BJ (cell line): ENCODE measurements at regions not wholly inside any gene's neighbourhood (a gene's known extent, or its start where the extent isn't known, plus 50 kb on each side); places are given as distances from the start of the nearest gene placed in this dataset.

Experiments
- CTCF ChIA-PET: fragments of 350-600 bp; formaldehyde crosslinking; extraction: SDS; loops from one replicate; lab custom pipeline; 2021; ENCODE audit warnings: antibody characterized with exemption, inconsistent platforms; lab: Yijun Ruan, JAX
- POLR2A ChIA-PET: fragments of 300-600 bp; sonication (Branson Sonifier 250); formaldehyde crosslinking; extraction: SDS; loops from one replicate; lab custom pipeline; 2021; ENCODE audit warnings: antibody characterized with exemption; lab: Charles Lee
- DNase-seq: peaks from one replicate; pipeline ENCODE4 v3.0.0-alpha.2; 2011; ENCODE audit warnings: low read depth
- H3K27me3 ChIP-seq: 2 replicates; pipeline ENCODE4 v1.6.0; 2011; ENCODE audit warnings: low read length; ENCODE audit not compliant: control insufficient read depth, insufficient read depth
- H3K36me3 ChIP-seq: 2 replicates; pipeline ENCODE4 v1.5.1; 2011; ENCODE audit warnings: low read length; ENCODE audit not compliant: control insufficient read depth, insufficient read depth
- H3K4me3 ChIP-seq: 2 replicates; pipeline ENCODE4 v1.5.1; 2011; ENCODE audit warnings: low read depth, mild to moderate bottlenecking, control low read depth, low read length
- CTCF ChIP-seq: IDR thresholded peaks from 2 replicates; pipeline ENCODE4 v1.5.1; 2011; ENCODE audit warnings: low read depth, mild to moderate bottlenecking, control low read depth, inconsistent platforms, low read length, moderate library complexity; ENCODE audit not compliant: insufficient read depth

GRCh38 chr12:28601570-28602058 lies 411.4 kb downstream of the CCDC91 start:
- CTCF ChIA-PET: interaction anchor here (1.5 to 1.7 kb wide), 2 partner anchors 13 to 412 kb away, joined by 3 to 4 read pairs; no protein-coding TSS in a partner anchor
- POLR2A ChIA-PET: no interaction called here
- H3K27me3 ChIP-seq: no peaks in the 10 kb centered on the region
- no peak overlapping the region for H3K4me3 ChIP-seq
- no peaks in the 10 kb centered on the region for H3K36me3 ChIP-seq
- TF ChIP-seq CTCF: no peak
- DNase-seq: no peak

GRCh38 chr12:28602786-28603185 lies 412.5 kb downstream of the CCDC91 start:
- H3K27me3 ChIP-seq: no peaks in the 10 kb centered on the region
- CTCF ChIA-PET: no interaction called here
- H3K4me3 ChIP-seq: no peak overlapping the region
- no peak for TF ChIP-seq CTCF
- POLR2A ChIA-PET: no interaction called here
- H3K36me3 ChIP-seq: no peaks in the 10 kb centered on the region
- DNase-seq: no peak

DNA sequence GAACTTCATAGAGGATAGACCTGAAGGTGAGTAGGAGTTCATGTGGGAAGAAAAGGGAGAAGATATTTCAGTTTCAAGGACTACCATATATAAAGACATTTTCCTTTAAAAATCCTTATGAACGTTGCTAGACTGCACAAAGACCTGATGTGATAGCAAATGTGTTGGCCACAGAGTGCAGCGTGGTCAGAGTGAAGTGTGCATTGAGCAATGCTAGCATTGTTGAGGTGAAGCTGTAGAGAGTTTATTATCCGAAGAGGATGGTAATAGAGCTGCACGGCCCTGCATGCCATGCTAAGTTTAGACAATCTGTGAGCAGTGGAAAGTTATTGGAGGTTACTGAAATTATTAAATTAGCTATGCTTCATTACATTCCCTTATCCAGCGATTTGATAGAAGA lies 413.0 kb downstream of the CCDC91 start:
- ChIA-PET POLR2A (no interaction called here), CTCF (no interaction called here)
- no peak for DNase-seq
- no peaks in the 10 kb centered on the region for H3K27me3 ChIP-seq
- H3K36me3 ChIP-seq: no peaks in the 10 kb centered on the region
- TF ChIP-seq CTCF: no peak
- no peak overlapping the region for H3K4me3 ChIP-seq

DNA sequence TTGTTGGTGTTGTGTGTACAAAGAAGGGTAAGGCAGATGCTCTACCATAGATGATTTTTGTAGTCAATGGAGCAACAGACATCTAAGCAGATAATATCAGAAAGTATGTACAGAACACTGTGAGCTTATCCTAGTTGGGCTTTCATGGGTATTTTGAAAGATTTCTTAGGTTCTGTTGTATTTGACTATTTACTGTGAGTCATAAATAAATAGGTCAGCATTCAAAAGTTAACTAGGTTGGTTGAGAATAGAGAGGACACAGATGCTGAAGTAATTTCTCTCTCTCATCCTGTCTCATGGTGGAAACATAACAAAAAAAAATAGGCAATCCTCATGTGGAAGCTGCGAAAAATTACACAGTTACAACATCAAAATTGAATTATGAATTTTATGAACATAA lies 413.5 kb downstream of the CCDC91 start:
- H3K36me3 ChIP-seq: no peaks in the 10 kb centered on the region
- POLR2A ChIA-PET: no interaction called here
- H3K4me3 ChIP-seq: no peak overlapping the region
- H3K27me3 ChIP-seq: no peaks in the 10 kb centered on the region
- no peak for DNase-seq
- no peak for TF ChIP-seq CTCF
- CTCF ChIA-PET: no interaction called here

DNA sequence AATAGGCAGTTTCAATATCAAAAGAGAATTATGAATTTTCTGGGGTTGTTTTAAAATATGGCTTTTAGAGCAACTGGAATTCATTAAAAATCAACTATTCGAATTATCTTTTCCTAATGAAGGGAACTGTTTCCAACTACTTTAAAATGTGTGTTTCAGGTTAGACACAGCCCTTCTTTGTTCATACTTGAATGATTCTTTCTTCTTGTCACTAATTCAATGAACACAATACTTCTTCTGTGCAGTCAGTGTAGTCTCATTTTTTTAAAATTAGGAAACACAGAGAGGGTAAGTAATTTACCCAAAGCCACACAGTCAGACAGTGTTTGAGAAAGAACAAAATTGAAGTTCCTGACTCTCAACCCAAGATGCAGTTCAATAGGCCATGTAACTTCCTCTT lies 414.0 kb downstream of the CCDC91 start:
- DNase-seq: no peak
- Histone ChIP-seq H3K4me3 (no peak overlapping the region), H3K27me3 (no peaks in the 10 kb centered on the region), H3K36me3 (no peaks in the 10 kb centered on the region)
- CTCF ChIA-PET: no interaction called here
- TF ChIP-seq CTCF: no peak
- POLR2A ChIA-PET: no interaction called here
